ENCODE measurements at regions not wholly inside any gene's neighbourhood (a gene's known extent, or its start where the extent isn't known, plus 50 kb on each side); places are given as distances from the start of the nearest gene placed in this dataset.

GRCh38 chr7:94286111-94286510 lies 108.6 kb upstream of the COL1A2 start:
- H3K4me3 ChIP-seq (ENCODE audit: low read depth, low read length) = no peak overlapping the region
- no peak for TF ChIP-seq CTCF (IDR thresholded peaks at IDR 0.05; ENCODE audit: low read depth, low read length, missing control alignments)
- DNase-seq (ENCODE audit: low read depth) = no peak

GRCh38 chr7:94288096-94288495 lies 106.6 kb upstream of the COL1A2 start:
- no peak overlapping the region for H3K4me3 ChIP-seq (ENCODE audit: low read depth, low read length)
- DNase-seq (ENCODE audit: low read depth) = no peak

GRCh38 chr7:94289071-94289470 lies 105.6 kb upstream of the COL1A2 start:
- no peak overlapping the region for H3K4me3 ChIP-seq (ENCODE audit: low read depth, low read length)
- no peak for DNase-seq (ENCODE audit: low read depth)
- TF ChIP-seq CTCF (IDR thresholded peaks at IDR 0.05; ENCODE audit: low read depth, low read length, missing control alignments) = peak; percentile 41

More at GRCh38 chr7:94288096-94288495, 106.6 kb upstream of the COL1A2 start:
- no peak for TF ChIP-seq CTCF (IDR thresholded peaks at IDR 0.05; ENCODE audit: low read depth, low read length, missing control alignments)

- TF ChIP-seq CTCF (IDR thresholded peaks at IDR 0.05; ENCODE audit: low read depth, low read length, missing control alignments) = no peak
- H3K4me3 ChIP-seq (ENCODE audit: low read depth, low read length) = no peak overlapping the region
- no peak for DNase-seq (ENCODE audit: low read depth)
Measured at GRCh38 chr7:94294471-94295131, 100.1 kb upstream of the COL1A2 start.

GRCh38 chr7:94295850-94296249 lies 98.8 kb upstream of the COL1A2 start:
- no peak for TF ChIP-seq CTCF (IDR thresholded peaks at IDR 0.05; ENCODE audit: low read depth, low read length, missing control alignments)
- no peak for DNase-seq (ENCODE audit: low read depth)
- no peak overlapping the region for H3K4me3 ChIP-seq (ENCODE audit: low read depth, low read length)

GRCh38 chr7:94296881-94297280 lies 97.8 kb upstream of the COL1A2 start:
- no peak for DNase-seq (ENCODE audit: low read depth)
- H3K4me3 ChIP-seq (ENCODE audit: low read depth, low read length) = no peak overlapping the region
- no peak for TF ChIP-seq CTCF (IDR thresholded peaks at IDR 0.05; ENCODE audit: low read depth, low read length, missing control alignments)

GRCh38 chr7:94297397-94297838 lies 97.3 kb upstream of the COL1A2 start:
- no peak for DNase-seq (ENCODE audit: low read depth)
- no peak for TF ChIP-seq CTCF (IDR thresholded peaks at IDR 0.05; ENCODE audit: low read depth, low read length, missing control alignments)
- H3K4me3 ChIP-seq (ENCODE audit: low read depth, low read length) = no peak overlapping the region
